DMS 273 treated with DMSO at 0.1 percent for 48 hours (cell line): ENCODE measurements at regions not wholly inside any gene's neighbourhood (a gene's known extent, or its start where the extent isn't known, plus 50 kb on each side); places are given as distances from the start of the nearest gene placed in this dataset.

ENCODE experiments used
- DNase-seq: peaks from one replicate; lab custom pipeline; 2025; lab: John Stamatoyannopoulos, UW

- DNase-seq, result no peak
Measured at GRCh38 chr5:17761326-17761725, 127.1 kb downstream of the TAF11L14 start.

GRCh38 chr5:17763301-17763700 is 129.0 kb downstream of the TAF11L14 start:
- DNase-seq, result no peak

GRCh38 chr5:17766031-17766430 is 131.8 kb downstream of the TAF11L14 start:
- no peak for DNase-seq

- DNase-seq, result no peak
Measured at GRCh38 chr5:17769277-17769676, 135.0 kb downstream of the TAF11L14 start.

GRCh38 chr5:17772232-17772631 is 138.0 kb downstream of the TAF11L14 start:
- no peak for DNase-seq

GRCh38 chr5:17785774-17786173 is 151.5 kb downstream of the TAF11L14 start:
- DNase-seq, result no peak

GRCh38 chr5:17788351-17788750 is 154.1 kb downstream of the TAF11L14 start:
- DNase-seq, result no peak

GRCh38 chr5:17794201-17794600 is 159.9 kb downstream of the TAF11L14 start:
- DNase-seq, result no peak

- DNase-seq, result no peak
Measured at GRCh38 chr5:17794815-17795214, 160.6 kb downstream of the TAF11L14 start.

GRCh38 chr5:17796142-17796541 is 161.9 kb downstream of the TAF11L14 start:
- DNase-seq, result no peak

GRCh38 chr5:17796757-17797396 is 162.6 kb downstream of the TAF11L14 start:
- DNase-seq, result no peak

- no peak for DNase-seq
Measured at GRCh38 chr5:17799521-17799920, 165.3 kb downstream of the TAF11L14 start.

- no peak for DNase-seq
Measured at GRCh38 chr5:17801595-17801994, 167.3 kb downstream of the TAF11L14 start.

- peak; percentile 30 for DNase-seq
Measured at GRCh38 chr5:17802256-17802655, 168.0 kb downstream of the TAF11L14 start.

GRCh38 chr5:17803971-17804370 is 169.7 kb downstream of the TAF11L14 start:
- no peak for DNase-seq

- DNase-seq, result no peak
Measured at GRCh38 chr5:17805227-17805825, 171.1 kb downstream of the TAF11L14 start.

- DNase-seq, result no peak
Measured at GRCh38 chr5:17806818-17807468, 172.7 kb downstream of the TAF11L14 start.

GRCh38 chr5:17808566-17808965 is 174.3 kb downstream of the TAF11L14 start:
- DNase-seq, result peak; percentile 28

- DNase-seq, result no peak
Measured at GRCh38 chr5:17810734-17811133, 176.5 kb downstream of the TAF11L14 start.

- DNase-seq, result no peak
Measured at GRCh38 chr5:17813214-17813613, 179.0 kb downstream of the TAF11L14 start.

- no peak for DNase-seq
Measured at GRCh38 chr5:17816505-17816904, 182.2 kb downstream of the TAF11L14 start.

GRCh38 chr5:17816944-17817343 is 182.7 kb downstream of the TAF11L14 start:
- no peak for DNase-seq

- no peak for DNase-seq
Measured at GRCh38 chr5:17817990-17818389, 183.7 kb downstream of the TAF11L14 start.

GRCh38 chr5:17819783-17820182 is 185.5 kb downstream of the TAF11L14 start:
- DNase-seq, result no peak
